Adrenal gland (tissue), 5 donors: ENCODE measurements at regions not wholly inside any gene's neighbourhood (a gene's known extent, or its start where the extent isn't known, plus 50 kb on each side); places are given as distances from the start of the nearest gene placed in this dataset.

Experiments
- CTCF ChIP-seq, 6 experiments: fragments of 450-650 bp in 4 of 6; fragments of 200-600 bp in 2 of 6; sonication (generic) in 1 of 6; IDR thresholded peaks; 1 replicate in 5 of 6; 2 replicates in 1 of 6; pipeline versions ENCODE4 v1.5.1 to v1.8.0; 2016 to 2021; ENCODE audit warnings: antibody characterized with exemption in 6 of 6, mild to moderate bottlenecking in 2 of 6, moderate library complexity in 1 of 6
- POLR2A ChIP-seq, 2 donors: fragments of 450-650 bp; IDR thresholded peaks; one replicate each; pipeline ENCODE4 v1.6.1; 2017; ENCODE audit warnings: antibody characterized with exemption in 2 of 2, mild to moderate bottlenecking in 2 of 2, moderate library complexity in 1 of 2
- donor health status: DM: no; HTN: no; CAD: no.

DNA sequence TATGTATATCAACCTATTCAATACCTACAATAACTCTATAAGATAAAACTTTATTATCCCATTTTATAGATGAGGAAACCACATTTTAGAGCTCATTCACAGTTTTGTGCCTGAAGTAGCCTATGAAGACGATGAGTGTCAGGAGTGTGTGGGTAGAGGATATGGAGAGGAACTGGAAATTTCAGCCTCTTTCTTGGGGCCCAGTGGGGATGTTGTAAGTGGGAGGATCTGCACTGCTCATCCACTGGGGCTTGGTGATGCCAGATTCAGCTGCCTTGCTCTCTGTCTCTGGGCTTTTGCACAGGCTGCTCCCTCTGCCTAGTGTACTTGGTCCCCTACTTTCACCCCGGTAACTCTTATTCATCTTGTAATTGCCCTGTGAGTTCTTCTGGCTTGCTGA lies 194.7 kb downstream of the SREK1 start:
- TF ChIP-seq CTCF (IDR thresholded peaks at IDR 0.05) (no peak), POLR2A (IDR thresholded peaks at IDR 0.05) (no peak)
